ENCODE measurements at regions not wholly inside any gene's neighbourhood (a gene's known extent, or its start where the extent isn't known, plus 50 kb on each side); places are given as distances from the start of the nearest gene placed in this dataset.

DNA sequence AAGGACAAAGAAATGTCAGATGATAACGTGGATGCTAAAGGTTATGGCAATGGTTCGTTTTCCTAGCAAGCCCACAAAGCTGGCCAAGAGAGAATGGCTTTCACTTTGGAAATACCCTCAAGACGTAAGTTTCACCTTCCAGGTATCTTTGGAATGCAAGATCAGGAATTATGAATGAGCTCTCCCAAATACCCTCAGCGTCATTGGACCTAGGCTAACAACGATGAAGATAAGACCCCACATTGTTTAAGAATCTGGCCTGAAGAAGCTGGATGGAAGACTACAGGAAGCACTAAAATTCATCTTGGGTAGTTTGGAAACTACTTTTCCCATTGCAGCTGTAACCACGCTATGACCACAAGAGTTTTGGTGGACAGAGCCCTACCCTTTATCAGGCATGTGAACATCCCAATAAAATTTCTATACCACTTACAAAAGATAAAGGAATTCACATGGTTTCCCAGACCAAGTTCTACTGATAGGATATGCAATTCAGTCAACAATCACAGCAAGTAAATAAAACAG is 111.9 kb downstream of the KDR start:
- 100% methylated on average over 3 of the region's 6 CpGs for WGBS (ENCODE audit: insufficient coverage)

DNA sequence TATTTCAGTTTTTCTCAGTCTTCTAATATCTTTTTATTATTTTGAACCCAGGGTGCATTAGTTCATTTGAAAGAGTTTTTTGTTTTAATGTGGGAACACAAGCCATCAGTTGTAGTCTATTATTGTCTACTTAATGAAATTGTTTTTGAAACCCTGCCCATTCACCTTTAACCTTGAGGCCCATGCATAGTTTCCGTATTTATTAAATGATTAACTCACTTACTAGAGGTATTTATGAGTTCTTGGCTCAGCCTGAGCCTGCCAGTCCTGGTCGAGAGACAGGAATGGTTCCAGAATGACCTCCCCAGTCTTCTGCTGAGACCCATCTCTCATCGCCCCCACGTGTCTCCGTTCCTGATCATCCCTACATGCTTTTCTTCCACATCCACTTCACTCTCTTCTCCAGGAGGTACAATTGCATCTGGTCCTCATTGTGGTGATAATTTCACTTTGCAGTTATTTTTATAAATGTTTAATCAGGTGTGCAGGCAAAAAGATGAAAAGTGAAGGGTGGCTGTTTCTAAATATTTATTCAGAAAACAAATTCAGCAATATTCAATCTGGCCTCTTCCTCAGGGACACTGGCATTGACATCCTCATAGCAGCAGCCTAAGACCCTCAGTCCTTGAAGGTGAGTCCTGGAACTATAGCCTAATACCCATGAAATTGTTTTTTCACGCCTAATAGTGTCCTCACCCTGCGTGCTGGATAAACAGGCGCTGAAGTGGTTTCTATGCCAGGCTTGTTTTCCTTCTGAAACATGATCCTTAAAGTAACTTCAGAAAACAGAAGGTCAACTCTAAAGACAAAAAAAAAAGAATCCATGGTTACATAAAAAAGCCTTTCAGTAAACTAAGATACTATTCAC is 112.8 kb downstream of the KDR start:
- H3K4me1 Mint-ChIP-seq = no peaks in the 10 kb centered on the region
- H3K9ac ChIP-seq (ENCODE audit: insufficient read depth, low read length, poor library complexity, severe bottlenecking) = no peak overlapping the region
- intact Hi-C loops (cut with micrococcal nuclease) = no loop called here
- no peak overlapping the region for H2AFZ ChIP-seq (ENCODE audit: insufficient read depth, low read depth, low read length, poor library complexity, severe bottlenecking)
- no CpG with 5 or more reads among the region's 8 CpGs for WGBS (ENCODE audit: insufficient coverage)
- DNase-seq = no peak
- no peak overlapping the region for H3K27ac Mint-ChIP-seq
- H3K9me3 Mint-ChIP-seq = peaks cover 0 to 2% (median 0%) of the 10 kb centered on the region in 7 donors
- H3K9me3 ChIP-seq (replicated peaks in 1 of 2; ENCODE audit: control insufficient read depth in 1 of 2, insufficient read depth in 1 of 2, low read length in 2 of 2) = no peaks in the 10 kb centered on the region
- peaks cover 0 to 4% (median 1%) of the 10 kb centered on the region in 3 donors for H3K27me3 Mint-ChIP-seq (ENCODE audit: low read depth in 3 of 3)
- no peak overlapping the region for H3K4me3 ChIP-seq (replicated peaks in 1 of 3; ENCODE audit: low read depth in 2 of 3, low read length in 3 of 3)
- no peaks in the 10 kb centered on the region for H3K27me3 ChIP-seq (ENCODE audit: control insufficient read depth in 2 of 2, insufficient read depth in 2 of 2, low read length in 2 of 2)
- H3K36me3 ChIP-seq (replicated peaks in 1 of 2; ENCODE audit: control insufficient read depth in 1 of 2, insufficient read depth in 2 of 2, low read length in 2 of 2) = no peaks in the 10 kb centered on the region
- no peaks in the 10 kb centered on the region for H3K79me2 ChIP-seq (ENCODE audit: insufficient read depth, low read length)
- H4K20me1 ChIP-seq (ENCODE audit: insufficient read depth, low read length) = no peaks in the 10 kb centered on the region
- TF ChIP-seq, protein P1, sequence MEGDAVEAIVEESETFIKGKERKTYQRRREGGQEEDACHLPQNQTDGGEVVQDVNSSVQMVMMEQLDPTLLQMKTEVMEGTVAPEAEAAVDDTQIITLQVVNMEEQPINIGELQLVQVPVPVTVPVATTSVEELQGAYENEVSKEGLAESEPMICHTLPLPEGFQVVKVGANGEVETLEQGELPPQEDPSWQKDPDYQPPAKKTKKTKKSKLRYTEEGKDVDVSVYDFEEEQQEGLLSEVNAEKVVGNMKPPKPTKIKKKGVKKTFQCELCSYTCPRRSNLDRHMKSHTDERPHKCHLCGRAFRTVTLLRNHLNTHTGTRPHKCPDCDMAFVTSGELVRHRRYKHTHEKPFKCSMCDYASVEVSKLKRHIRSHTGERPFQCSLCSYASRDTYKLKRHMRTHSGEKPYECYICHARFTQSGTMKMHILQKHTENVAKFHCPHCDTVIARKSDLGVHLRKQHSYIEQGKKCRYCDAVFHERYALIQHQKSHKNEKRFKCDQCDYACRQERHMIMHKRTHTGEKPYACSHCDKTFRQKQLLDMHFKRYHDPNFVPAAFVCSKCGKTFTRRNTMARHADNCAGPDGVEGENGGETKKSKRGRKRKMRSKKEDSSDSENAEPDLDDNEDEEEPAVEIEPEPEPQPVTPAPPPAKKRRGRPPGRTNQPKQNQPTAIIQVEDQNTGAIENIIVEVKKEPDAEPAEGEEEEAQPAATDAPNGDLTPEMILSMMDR (IDR thresholded peaks at IDR 0.05) = no peak
- no peaks in the 10 kb centered on the region for H3K36me3 Mint-ChIP-seq
- H3K4me2 ChIP-seq (replicated peaks; ENCODE audit: extremely low read depth, low read length, poor library complexity, severe bottlenecking) = no peak overlapping the region
- no peak overlapping the region for H3K27ac ChIP-seq (ENCODE audit: low read depth in 1 of 2, low read length in 2 of 2)
- H3K4me1 ChIP-seq (ENCODE audit: control insufficient read depth in 1 of 2, insufficient read depth in 2 of 2, low read length in 2 of 2) = no peaks in the 10 kb centered on the region
- no peak overlapping the region for H3K4me3 Mint-ChIP-seq

More for the DNA sequence above, 111.9 kb downstream of the KDR start:
- H3K27me3 ChIP-seq (ENCODE audit: control insufficient read depth in 2 of 2, insufficient read depth in 2 of 2, low read length in 2 of 2) = no peaks in the 10 kb centered on the region
- no peak overlapping the region for H3K27ac ChIP-seq (ENCODE audit: low read depth in 1 of 2, low read length in 2 of 2)
- no peaks in the 10 kb centered on the region for H3K36me3 ChIP-seq (replicated peaks in 1 of 2; ENCODE audit: control insufficient read depth in 1 of 2, insufficient read depth in 2 of 2, low read length in 2 of 2)
- Mint-ChIP-seq H3K9me3 (peaks cover 0 to 2% (median 0%) of the 10 kb centered on the region in 7 donors), H3K36me3 (no peaks in the 10 kb centered on the region), H3K27me3 (ENCODE audit: low read depth in 3 of 3) (peaks cover 0 to 4% (median 1%) of the 10 kb centered on the region in 3 donors), H3K4me1 (no peaks in the 10 kb centered on the region), H3K27ac (no peak overlapping the region), H3K4me3 (no peak overlapping the region)
- H4K20me1 ChIP-seq (ENCODE audit: insufficient read depth, low read length) = no peaks in the 10 kb centered on the region
- H3K4me3 ChIP-seq (replicated peaks in 1 of 3; ENCODE audit: low read depth in 2 of 3, low read length in 3 of 3) = no peak overlapping the region
- H3K9me3 ChIP-seq (replicated peaks in 1 of 2; ENCODE audit: control insufficient read depth in 1 of 2, insufficient read depth in 1 of 2, low read length in 2 of 2) = no peaks in the 10 kb centered on the region
- no peak overlapping the region for H3K4me2 ChIP-seq (replicated peaks; ENCODE audit: extremely low read depth, low read length, poor library complexity, severe bottlenecking)
- H3K4me1 ChIP-seq (ENCODE audit: control insufficient read depth in 1 of 2, insufficient read depth in 2 of 2, low read length in 2 of 2) = no peaks in the 10 kb centered on the region
- TF ChIP-seq, protein P1 (IDR thresholded peaks at IDR 0.05) = no peak
- no peak for DNase-seq
- no peaks in the 10 kb centered on the region for H3K79me2 ChIP-seq (ENCODE audit: insufficient read depth, low read length)
- intact Hi-C loops (cut with micrococcal nuclease) = no loop called here
- H3K9ac ChIP-seq (ENCODE audit: insufficient read depth, low read length, poor library complexity, severe bottlenecking) = no peak overlapping the region
- no peak overlapping the region for H2AFZ ChIP-seq (ENCODE audit: insufficient read depth, low read depth, low read length, poor library complexity, severe bottlenecking)

Measured in CD14-positive monocyte (primary cell).